HEK293 (cell line): ENCODE measurements at regions not wholly inside any gene's neighbourhood (a gene's known extent, or its start where the extent isn't known, plus 50 kb on each side); places are given as distances from the start of the nearest gene placed in this dataset.

ENCODE experiments used
- CTCF ChIP-seq: fragments of 450-650 bp; formaldehyde crosslinking; IDR thresholded peaks from 2 replicates; pipeline ENCODE4 v1.5.1; 2016; ENCODE audit warnings: missing biosample characterization, missing genetic modification characterization
- KLF16 ChIP-seq: fragments of 450-650 bp; formaldehyde crosslinking; IDR thresholded peaks from 2 replicates; pipeline ENCODE4 v1.5.1; 2017; ENCODE audit warnings: missing biosample characterization, missing genetic modification characterization
- OSR2 ChIP-seq: fragments of 450-650 bp; formaldehyde crosslinking; IDR thresholded peaks from 2 replicates; pipeline ENCODE4 v1.5.1; 2016; ENCODE audit warnings: missing biosample characterization, missing genetic modification characterization
- RBAK ChIP-seq: fragments of 450-650 bp; formaldehyde crosslinking; IDR thresholded peaks from 2 replicates; pipeline ENCODE4 v1.5.1; 2016; ENCODE audit warnings: missing biosample characterization, missing genetic modification characterization
- ZBTB11 ChIP-seq: fragments of 450-650 bp; formaldehyde crosslinking; conservative IDR thresholded peaks from 2 replicates; pipeline ENCODE4 v1.5.1; 2016; ENCODE audit warnings: low read depth, missing biosample characterization, missing genetic modification characterization
- ZBTB21 ChIP-seq: fragments of 450-650 bp; formaldehyde crosslinking; IDR thresholded peaks from 2 replicates; pipeline ENCODE4 v1.5.1; 2017; ENCODE audit warnings: missing biosample characterization, missing genetic modification characterization
- ZNF19 ChIP-seq: fragments of 450-650 bp; formaldehyde crosslinking; IDR thresholded peaks from 2 replicates; pipeline ENCODE4; 2016; ENCODE audit warnings: missing biosample characterization, missing genetic modification characterization, low read depth
- ZNF24 ChIP-seq: fragments of 450-650 bp; formaldehyde crosslinking; IDR thresholded peaks from 2 replicates; pipeline ENCODE4 v1.5.1; 2016; ENCODE audit warnings: missing biosample characterization, missing genetic modification characterization
- ZNF311 ChIP-seq: fragments of 450-650 bp; formaldehyde crosslinking; IDR thresholded peaks from 2 replicates; pipeline ENCODE4 v1.5.1; 2017; ENCODE audit warnings: missing biosample characterization, missing genetic modification characterization, borderline replicate concordance
- ZNF37A ChIP-seq: fragments of 450-650 bp; IDR thresholded peaks from 2 replicates; pipeline ENCODE4 v1.5.1; 2018; ENCODE audit warnings: missing biosample characterization, missing genetic modification characterization
- ZNF416 ChIP-seq: fragments of 450-650 bp; formaldehyde crosslinking; IDR thresholded peaks from 2 replicates; pipeline ENCODE4 v1.5.1; 2016; ENCODE audit warnings: missing biosample characterization, missing genetic modification characterization
- ZNF639 ChIP-seq: fragments of 450-650 bp; formaldehyde crosslinking; IDR thresholded peaks from 2 replicates; pipeline ENCODE4 v1.5.1; 2016; ENCODE audit warnings: missing biosample characterization, missing genetic modification characterization
- ZNF747 ChIP-seq: fragments of 450-650 bp; formaldehyde crosslinking; IDR thresholded peaks from 2 replicates; pipeline ENCODE4 v1.5.1; 2016; ENCODE audit warnings: missing biosample characterization, missing genetic modification characterization
- TF ChIP-seq, protein P1 (sequence below): fragments of 450-650 bp; formaldehyde crosslinking; IDR thresholded peaks from 2 replicates; pipeline ENCODE4 v1.5.1; 2016; ENCODE audit warnings: missing biosample characterization, missing genetic modification characterization, low read depth

DNA sequence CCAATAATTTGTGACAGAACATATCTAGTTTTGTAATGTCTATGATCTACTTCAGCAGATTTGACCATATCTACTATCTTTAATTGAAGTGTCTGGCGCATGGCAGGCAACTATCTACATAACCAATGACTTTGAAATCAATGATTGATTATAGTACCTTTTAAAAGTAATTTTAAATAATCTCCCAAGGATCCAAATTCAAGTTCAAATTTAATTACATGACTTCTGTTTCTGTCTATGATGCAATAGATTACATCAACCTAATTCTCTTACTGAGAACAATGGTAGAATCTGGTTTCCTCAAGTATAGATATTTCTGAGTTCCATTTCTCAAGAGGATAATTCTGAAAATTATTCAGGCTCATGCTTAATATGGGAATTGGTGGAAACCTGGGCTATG is 177.4 kb upstream of the IL15 start:
- TF ChIP-seq ZBTB21 (no peak), CTCF (tag by site-specific recombination) (no peak), RBAK (tag by site-specific recombination) (no peak), ZBTB11 (no peak), OSR2 (tag by site-specific recombination) (no peak), ZNF747 (no peak), ZNF37A (tag by site-specific recombination) (no peak), ZNF311 (tag by site-specific recombination) (no peak), ZNF24 (tag by site-specific recombination) (no peak), ZNF639 (tag by site-specific recombination) (no peak), ZNF19 (no peak), KLF16 (tag by site-specific recombination) (no peak), ZNF416 (tag by site-specific recombination) (no peak)
- TF ChIP-seq, protein P1, sequence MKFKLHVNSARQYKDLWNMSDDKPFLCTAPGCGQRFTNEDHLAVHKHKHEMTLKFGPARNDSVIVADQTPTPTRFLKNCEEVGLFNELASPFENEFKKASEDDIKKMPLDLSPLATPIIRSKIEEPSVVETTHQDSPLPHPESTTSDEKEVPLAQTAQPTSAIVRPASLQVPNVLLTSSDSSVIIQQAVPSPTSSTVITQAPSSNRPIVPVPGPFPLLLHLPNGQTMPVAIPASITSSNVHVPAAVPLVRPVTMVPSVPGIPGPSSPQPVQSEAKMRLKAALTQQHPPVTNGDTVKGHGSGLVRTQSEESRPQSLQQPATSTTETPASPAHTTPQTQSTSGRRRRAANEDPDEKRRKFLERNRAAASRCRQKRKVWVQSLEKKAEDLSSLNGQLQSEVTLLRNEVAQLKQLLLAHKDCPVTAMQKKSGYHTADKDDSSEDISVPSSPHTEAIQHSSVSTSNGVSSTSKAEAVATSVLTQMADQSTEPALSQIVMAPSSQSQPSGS (tag by site-specific recombination): 0 out of 2 replicates have a peak, but pooled peaks have one; percentile 4
